H1 (cell line): ENCODE measurements at regions not wholly inside any gene's neighbourhood (a gene's known extent, or its start where the extent isn't known, plus 50 kb on each side); places are given as distances from the start of the nearest gene placed in this dataset.

ENCODE experiments used
- RBBP5 ChIP-seq: IDR thresholded peaks from 2 replicates; pipeline ENCODE4 v1.7.1; 2012; ENCODE audit warnings: low read depth, mild to moderate bottlenecking, inconsistent platforms, low read length, moderate library complexity, borderline replicate concordance
- RXRA ChIP-seq: IDR thresholded peaks from 2 replicates; pipeline ENCODE4 v1.6.1; 2011; ENCODE audit warnings: low read depth, mild to moderate bottlenecking, low read length, moderate library complexity; ENCODE audit not compliant: insufficient read depth
- SP4 ChIP-seq: IDR thresholded peaks from 2 replicates; pipeline ENCODE4 v1.6.1; 2012; ENCODE audit warnings: low read length, inconsistent platforms
- SUZ12 ChIP-seq: fragments of 200-600 bp; sonication (generic); IDR thresholded peaks from 2 replicates; pipeline ENCODE4 v1.6.1; 2012; ENCODE audit warnings: mild to moderate bottlenecking, inconsistent platforms, low read length, moderate library complexity, mixed read lengths
- TF ChIP-seq, protein P1 (sequence below), 3 experiments: IDR thresholded peaks; 1 replicate in 2 of 3; 2 replicates in 1 of 3; pipeline versions ENCODE4 v1.5.1 to v1.6.1; 2011; ENCODE audit warnings: low read length in 3 of 3, mild to moderate bottlenecking in 3 of 3, inconsistent platforms in 2 of 3, low read depth in 1 of 3, moderate library complexity in 1 of 3; ENCODE audit not compliant: insufficient read depth in 1 of 3; ENCODE audit errors: control extremely low read depth in 1 of 3
- TF ChIP-seq, protein P2 (sequence below): fragments of 300-600 bp; sonication (generic); IDR thresholded peaks from 2 replicates; pipeline ENCODE4 v1.7.1; 2012; ENCODE audit warnings: low read length, moderate library complexity, mild to moderate bottlenecking, inconsistent platforms; ENCODE audit not compliant: insufficient replicate concordance

DNA sequence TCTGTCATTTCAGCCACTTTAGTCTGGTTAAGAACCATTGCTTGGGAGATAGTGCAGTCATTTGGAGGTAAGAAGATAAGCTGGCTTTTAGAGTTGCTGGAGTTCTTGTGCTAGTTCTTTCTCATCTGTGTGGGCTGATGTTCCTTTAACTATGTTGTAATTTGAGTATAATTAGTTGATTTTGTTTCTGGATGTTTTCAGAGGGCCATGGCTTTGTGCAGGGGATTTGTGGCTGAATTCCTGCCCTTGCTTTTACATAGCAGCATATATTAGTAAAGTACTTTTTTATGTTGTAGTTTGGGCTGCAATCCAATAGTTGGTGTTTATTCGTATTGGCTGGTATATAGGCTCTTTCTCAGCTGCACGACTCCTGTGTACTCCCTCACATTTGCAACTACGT, 339.6 kb downstream of the ANKRD50 start (continued):
- TF ChIP-seq, protein P1, sequence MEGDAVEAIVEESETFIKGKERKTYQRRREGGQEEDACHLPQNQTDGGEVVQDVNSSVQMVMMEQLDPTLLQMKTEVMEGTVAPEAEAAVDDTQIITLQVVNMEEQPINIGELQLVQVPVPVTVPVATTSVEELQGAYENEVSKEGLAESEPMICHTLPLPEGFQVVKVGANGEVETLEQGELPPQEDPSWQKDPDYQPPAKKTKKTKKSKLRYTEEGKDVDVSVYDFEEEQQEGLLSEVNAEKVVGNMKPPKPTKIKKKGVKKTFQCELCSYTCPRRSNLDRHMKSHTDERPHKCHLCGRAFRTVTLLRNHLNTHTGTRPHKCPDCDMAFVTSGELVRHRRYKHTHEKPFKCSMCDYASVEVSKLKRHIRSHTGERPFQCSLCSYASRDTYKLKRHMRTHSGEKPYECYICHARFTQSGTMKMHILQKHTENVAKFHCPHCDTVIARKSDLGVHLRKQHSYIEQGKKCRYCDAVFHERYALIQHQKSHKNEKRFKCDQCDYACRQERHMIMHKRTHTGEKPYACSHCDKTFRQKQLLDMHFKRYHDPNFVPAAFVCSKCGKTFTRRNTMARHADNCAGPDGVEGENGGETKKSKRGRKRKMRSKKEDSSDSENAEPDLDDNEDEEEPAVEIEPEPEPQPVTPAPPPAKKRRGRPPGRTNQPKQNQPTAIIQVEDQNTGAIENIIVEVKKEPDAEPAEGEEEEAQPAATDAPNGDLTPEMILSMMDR (IDR thresholded peaks at IDR 0.05; ENCODE audit: control extremely low read depth in 1 of 3, insufficient read depth in 1 of 3, low read depth in 1 of 3, low read length in 3 of 3) = no peak
- TF ChIP-seq SUZ12 (no peak), RBBP5 (no peak), RXRA (no peak), SP4 (no peak)
- TF ChIP-seq, protein P2, sequence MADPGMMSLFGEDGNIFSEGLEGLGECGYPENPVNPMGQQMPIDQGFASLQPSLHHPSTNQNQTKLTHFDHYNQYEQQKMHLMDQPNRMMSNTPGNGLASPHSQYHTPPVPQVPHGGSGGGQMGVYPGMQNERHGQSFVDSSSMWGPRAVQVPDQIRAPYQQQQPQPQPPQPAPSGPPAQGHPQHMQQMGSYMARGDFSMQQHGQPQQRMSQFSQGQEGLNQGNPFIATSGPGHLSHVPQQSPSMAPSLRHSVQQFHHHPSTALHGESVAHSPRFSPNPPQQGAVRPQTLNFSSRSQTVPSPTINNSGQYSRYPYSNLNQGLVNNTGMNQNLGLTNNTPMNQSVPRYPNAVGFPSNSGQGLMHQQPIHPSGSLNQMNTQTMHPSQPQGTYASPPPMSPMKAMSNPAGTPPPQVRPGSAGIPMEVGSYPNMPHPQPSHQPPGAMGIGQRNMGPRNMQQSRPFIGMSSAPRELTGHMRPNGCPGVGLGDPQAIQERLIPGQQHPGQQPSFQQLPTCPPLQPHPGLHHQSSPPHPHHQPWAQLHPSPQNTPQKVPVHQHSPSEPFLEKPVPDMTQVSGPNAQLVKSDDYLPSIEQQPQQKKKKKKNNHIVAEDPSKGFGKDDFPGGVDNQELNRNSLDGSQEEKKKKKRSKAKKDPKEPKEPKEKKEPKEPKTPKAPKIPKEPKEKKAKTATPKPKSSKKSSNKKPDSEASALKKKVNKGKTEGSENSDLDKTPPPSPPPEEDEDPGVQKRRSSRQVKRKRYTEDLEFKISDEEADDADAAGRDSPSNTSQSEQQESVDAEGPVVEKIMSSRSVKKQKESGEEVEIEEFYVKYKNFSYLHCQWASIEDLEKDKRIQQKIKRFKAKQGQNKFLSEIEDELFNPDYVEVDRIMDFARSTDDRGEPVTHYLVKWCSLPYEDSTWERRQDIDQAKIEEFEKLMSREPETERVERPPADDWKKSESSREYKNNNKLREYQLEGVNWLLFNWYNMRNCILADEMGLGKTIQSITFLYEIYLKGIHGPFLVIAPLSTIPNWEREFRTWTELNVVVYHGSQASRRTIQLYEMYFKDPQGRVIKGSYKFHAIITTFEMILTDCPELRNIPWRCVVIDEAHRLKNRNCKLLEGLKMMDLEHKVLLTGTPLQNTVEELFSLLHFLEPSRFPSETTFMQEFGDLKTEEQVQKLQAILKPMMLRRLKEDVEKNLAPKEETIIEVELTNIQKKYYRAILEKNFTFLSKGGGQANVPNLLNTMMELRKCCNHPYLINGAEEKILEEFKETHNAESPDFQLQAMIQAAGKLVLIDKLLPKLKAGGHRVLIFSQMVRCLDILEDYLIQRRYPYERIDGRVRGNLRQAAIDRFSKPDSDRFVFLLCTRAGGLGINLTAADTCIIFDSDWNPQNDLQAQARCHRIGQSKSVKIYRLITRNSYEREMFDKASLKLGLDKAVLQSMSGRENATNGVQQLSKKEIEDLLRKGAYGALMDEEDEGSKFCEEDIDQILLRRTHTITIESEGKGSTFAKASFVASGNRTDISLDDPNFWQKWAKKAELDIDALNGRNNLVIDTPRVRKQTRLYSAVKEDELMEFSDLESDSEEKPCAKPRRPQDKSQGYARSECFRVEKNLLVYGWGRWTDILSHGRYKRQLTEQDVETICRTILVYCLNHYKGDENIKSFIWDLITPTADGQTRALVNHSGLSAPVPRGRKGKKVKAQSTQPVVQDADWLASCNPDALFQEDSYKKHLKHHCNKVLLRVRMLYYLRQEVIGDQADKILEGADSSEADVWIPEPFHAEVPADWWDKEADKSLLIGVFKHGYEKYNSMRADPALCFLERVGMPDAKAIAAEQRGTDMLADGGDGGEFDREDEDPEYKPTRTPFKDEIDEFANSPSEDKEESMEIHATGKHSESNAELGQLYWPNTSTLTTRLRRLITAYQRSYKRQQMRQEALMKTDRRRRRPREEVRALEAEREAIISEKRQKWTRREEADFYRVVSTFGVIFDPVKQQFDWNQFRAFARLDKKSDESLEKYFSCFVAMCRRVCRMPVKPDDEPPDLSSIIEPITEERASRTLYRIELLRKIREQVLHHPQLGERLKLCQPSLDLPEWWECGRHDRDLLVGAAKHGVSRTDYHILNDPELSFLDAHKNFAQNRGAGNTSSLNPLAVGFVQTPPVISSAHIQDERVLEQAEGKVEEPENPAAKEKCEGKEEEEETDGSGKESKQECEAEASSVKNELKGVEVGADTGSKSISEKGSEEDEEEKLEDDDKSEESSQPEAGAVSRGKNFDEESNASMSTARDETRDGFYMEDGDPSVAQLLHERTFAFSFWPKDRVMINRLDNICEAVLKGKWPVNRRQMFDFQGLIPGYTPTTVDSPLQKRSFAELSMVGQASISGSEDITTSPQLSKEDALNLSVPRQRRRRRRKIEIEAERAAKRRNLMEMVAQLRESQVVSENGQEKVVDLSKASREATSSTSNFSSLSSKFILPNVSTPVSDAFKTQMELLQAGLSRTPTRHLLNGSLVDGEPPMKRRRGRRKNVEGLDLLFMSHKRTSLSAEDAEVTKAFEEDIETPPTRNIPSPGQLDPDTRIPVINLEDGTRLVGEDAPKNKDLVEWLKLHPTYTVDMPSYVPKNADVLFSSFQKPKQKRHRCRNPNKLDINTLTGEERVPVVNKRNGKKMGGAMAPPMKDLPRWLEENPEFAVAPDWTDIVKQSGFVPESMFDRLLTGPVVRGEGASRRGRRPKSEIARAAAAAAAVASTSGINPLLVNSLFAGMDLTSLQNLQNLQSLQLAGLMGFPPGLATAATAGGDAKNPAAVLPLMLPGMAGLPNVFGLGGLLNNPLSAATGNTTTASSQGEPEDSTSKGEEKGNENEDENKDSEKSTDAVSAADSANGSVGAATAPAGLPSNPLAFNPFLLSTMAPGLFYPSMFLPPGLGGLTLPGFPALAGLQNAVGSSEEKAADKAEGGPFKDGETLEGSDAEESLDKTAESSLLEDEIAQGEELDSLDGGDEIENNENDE = no peak
